ENCODE measurements at regions not wholly inside any gene's neighbourhood (a gene's known extent, or its start where the extent isn't known, plus 50 kb on each side); places are given as distances from the start of the nearest gene placed in this dataset.

DNA sequence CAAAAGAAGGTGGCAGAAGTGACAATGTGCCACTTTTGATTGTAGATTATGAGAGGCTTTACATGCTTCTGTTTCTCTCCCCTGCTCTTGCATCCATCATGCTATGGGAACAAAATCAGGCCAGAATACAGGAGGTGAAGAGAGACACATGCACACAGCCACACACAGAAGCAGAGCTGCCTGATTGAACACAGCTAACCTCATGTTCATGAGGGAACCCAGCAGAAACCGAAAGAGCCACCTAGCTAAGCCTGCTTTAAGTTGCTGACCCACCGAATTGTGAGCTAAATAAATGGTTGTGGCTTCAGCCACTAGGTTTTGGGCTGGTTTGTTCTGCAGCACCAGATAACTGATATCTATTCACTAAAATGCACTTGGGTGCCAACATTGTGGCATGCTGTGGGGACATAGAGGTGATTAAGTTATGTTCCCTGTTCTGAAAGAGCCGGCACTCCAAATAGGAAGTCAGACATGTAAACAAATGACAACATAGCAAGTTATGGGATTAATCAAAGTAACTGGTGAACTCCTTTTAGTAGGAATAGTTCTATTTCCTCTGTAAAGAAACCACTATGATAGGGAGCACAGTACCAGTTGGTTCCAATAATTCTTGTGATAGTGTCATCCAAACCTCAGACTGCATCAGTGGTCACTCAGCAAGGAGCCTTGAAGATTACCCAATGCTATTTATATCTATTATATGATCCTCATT is 93.6 kb upstream of the TNC start:
- no peaks in the 10 kb centered on the region for H3K36me3 ChIP-seq (ENCODE audit: control insufficient read depth, insufficient read depth, low read length)
- no peak overlapping the region for H3K4me3 ChIP-seq (ENCODE audit: low read depth, low read length)
- POLR2A ChIA-PET = no interaction called here
- TF ChIP-seq CTCF (IDR thresholded peaks at IDR 0.05; ENCODE audit: insufficient read depth, low read depth, low read length) = no peak
- no peaks in the 10 kb centered on the region for H3K27me3 ChIP-seq (ENCODE audit: control insufficient read depth, insufficient read depth, low read length)
- CTCF ChIA-PET = interaction anchor here (0.6 to 1.5 kb wide), 3 partner anchors 52 to 312 kb away, joined by 3 to 6 read pairs (median 4); no protein-coding TSS in a partner anchor
- DNase-seq (ENCODE audit: low read depth) = peak; percentile 82

GRCh38 chr9:115212125-115212605 is 94.2 kb upstream of the TNC start:
- DNase-seq (ENCODE audit: low read depth) = no peak
- no peak overlapping the region for H3K4me3 ChIP-seq (ENCODE audit: low read depth, low read length)
- TF ChIP-seq CTCF (IDR thresholded peaks at IDR 0.05; ENCODE audit: insufficient read depth, low read depth, low read length) = no peak
- no peaks in the 10 kb centered on the region for H3K36me3 ChIP-seq (ENCODE audit: control insufficient read depth, insufficient read depth, low read length)
- ChIA-PET CTCF (interaction anchor here (0.6 to 1.5 kb wide), 2 partner anchors 53 to 312 kb away, joined by 3 to 4 read pairs; no protein-coding TSS in a partner anchor), POLR2A (no interaction called here)
- H3K27me3 ChIP-seq (ENCODE audit: control insufficient read depth, insufficient read depth, low read length) = no peaks in the 10 kb centered on the region

- POLR2A ChIA-PET = no interaction called here
- no peak for TF ChIP-seq CTCF (IDR thresholded peaks at IDR 0.05; ENCODE audit: insufficient read depth, low read depth, low read length)
- CTCF ChIA-PET = no interaction called here
- no peak for DNase-seq (ENCODE audit: low read depth)
- Histone ChIP-seq H3K4me3 (ENCODE audit: low read depth, low read length) (no peak overlapping the region), H3K36me3 (ENCODE audit: control insufficient read depth, insufficient read depth, low read length) (no peaks in the 10 kb centered on the region), H3K27me3 (ENCODE audit: control insufficient read depth, insufficient read depth, low read length) (no peaks in the 10 kb centered on the region)
Observed at GRCh38 chr9:115212832-115213231, 94.9 kb upstream of the TNC start.

GRCh38 chr9:115213818-115214334 is 95.9 kb upstream of the TNC start:
- no peak overlapping the region for H3K4me3 ChIP-seq (ENCODE audit: low read depth, low read length)
- POLR2A ChIA-PET = interaction anchor here (0.5 to 0.6 kb wide), 3 partner anchors 18 to 1307 kb away, joined by 3 to 10 read pairs (median 5); no protein-coding TSS in a partner anchor
- CTCF ChIA-PET = interaction anchor here (2.0 kb wide), 1 partner anchor 20 kb away, joined by 8 read pairs; no protein-coding TSS in a partner anchor
- no peak for TF ChIP-seq CTCF (IDR thresholded peaks at IDR 0.05; ENCODE audit: insufficient read depth, low read depth, low read length)
- H3K27me3 ChIP-seq (ENCODE audit: control insufficient read depth, insufficient read depth, low read length) = no peaks in the 10 kb centered on the region
- DNase-seq (ENCODE audit: low read depth) = peak; percentile 73
- no peaks in the 10 kb centered on the region for H3K36me3 ChIP-seq (ENCODE audit: control insufficient read depth, insufficient read depth, low read length)

- ChIA-PET POLR2A (no interaction called here), CTCF (no interaction called here)
- H3K4me3 ChIP-seq (ENCODE audit: low read depth, low read length) = no peak overlapping the region
- H3K36me3 ChIP-seq (ENCODE audit: control insufficient read depth, insufficient read depth, low read length) = no peaks in the 10 kb centered on the region
- no peaks in the 10 kb centered on the region for H3K27me3 ChIP-seq (ENCODE audit: control insufficient read depth, insufficient read depth, low read length)
- DNase-seq (ENCODE audit: low read depth) = no peak
- no peak for TF ChIP-seq CTCF (IDR thresholded peaks at IDR 0.05; ENCODE audit: insufficient read depth, low read depth, low read length)
Observed at GRCh38 chr9:115216873-115217272, 98.9 kb upstream of the TNC start.
